Hematopoietic multipotent progenitor cell treated with erythropoietin and hydrocortisone succinate and interleukin-3 and kit ligand, for 6 days (in vitro differentiated cells): ENCODE measurements at regions not wholly inside any gene's neighbourhood (a gene's known extent, or its start where the extent isn't known, plus 50 kb on each side); places are given as distances from the start of the nearest gene placed in this dataset.
"Not testable (repeated sequence)": the region's sequence is repeated elsewhere in the genome, so short reads cannot be mapped to it uniquely, and the experiment has no call there.

ENCODE experiments used
- DNase-seq: peaks from one replicate; pipeline ENCODE4 v3.0.0-alpha.2; 2015

- DNase-seq: no peak
Observed at GRCh38 chr16:13554643-13555042, 365.3 kb upstream of the ERCC4 start.

- no peak for DNase-seq
Observed at GRCh38 chr16:13557418-13557817, 362.5 kb upstream of the ERCC4 start.

GRCh38 chr16:13558752-13559151 is 361.2 kb upstream of the ERCC4 start:
- DNase-seq: no peak

GRCh38 chr16:13559624-13560023 is 360.3 kb upstream of the ERCC4 start:
- no peak for DNase-seq

DNA sequence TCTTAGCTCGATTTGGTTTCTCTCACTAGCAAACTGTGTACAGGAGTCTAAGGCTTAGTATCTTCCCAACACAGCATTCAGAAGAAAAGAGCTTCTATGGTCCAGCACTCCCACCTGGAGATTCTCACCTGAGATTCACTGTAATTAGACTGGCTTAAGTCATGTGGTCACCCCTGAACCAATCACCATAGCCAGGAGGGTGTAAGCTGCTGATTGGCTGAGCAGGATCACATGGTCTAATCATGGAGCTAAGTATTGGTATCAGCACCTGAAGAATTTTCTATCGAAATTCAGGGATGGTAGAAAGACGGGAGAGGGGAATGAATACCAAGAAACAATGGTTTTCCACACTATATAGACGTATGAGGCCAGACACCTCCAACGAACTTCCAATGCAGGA is 359.8 kb upstream of the ERCC4 start:
- no peak for DNase-seq

DNA sequence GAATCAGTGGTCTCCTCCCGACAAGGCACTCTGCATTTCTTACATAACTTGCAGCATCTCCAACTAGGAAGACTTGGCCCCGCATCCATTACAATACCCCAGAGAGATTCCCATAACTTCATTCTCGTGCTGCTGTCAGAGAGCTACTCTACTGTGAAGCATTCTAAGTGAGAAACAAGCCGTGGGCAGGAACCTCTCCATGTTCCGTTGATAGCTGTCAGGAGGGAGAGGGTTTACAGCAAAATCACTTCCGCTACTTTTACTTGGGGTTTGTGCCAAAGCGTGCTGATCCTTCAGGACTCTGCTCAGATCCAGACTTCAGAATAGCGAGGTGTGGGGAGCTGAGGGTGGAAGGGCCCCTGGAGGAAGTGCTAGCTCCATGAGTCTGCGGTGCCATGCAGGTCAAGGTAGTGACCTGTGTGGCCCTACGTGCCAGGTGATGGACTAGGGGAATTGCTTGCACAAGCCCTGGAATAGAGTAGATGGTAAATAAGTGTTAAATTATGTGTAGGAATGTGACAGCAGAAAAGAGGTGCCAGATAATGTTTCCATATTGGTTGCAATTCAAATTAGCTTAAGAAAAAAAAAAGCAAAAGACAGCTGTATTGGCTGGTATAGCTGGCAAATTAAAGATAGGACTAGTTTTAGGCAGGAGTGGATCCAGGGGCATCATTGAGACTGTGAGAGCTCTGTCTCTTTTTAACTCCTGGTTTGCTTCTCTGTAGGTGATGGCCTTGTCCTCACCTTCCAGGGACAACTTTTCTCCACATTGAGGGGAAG is 358.5 kb upstream of the ERCC4 start:
- no peak for DNase-seq

- no peak for DNase-seq
Observed at GRCh38 chr16:13568803-13569202, 351.2 kb upstream of the ERCC4 start.

- DNase-seq: no peak
Observed at GRCh38 chr16:13569986-13570385, 350.0 kb upstream of the ERCC4 start.

DNA sequence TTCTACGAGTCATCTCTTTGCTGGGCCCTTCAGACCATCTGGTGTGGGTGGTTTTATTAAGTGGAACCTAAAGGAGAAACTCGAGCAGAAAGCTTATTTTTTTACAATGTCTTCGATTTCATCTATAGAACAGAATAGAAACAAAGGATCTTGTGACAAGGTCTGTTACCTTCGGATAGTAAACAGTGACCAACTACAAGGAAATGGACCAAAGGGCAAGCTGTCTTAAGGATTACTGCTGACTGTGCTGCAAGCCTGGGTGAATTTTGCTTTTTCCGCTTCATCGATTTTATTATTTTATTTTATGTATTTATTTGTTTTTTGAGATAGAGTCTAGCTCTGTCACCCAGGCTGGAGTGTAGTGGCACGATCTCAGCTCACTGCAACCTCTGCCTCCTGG is 348.9 kb upstream of the ERCC4 start:
- DNase-seq: no peak

- DNase-seq: no peak
Observed at GRCh38 chr16:13573903-13574302, 346.1 kb upstream of the ERCC4 start.

GRCh38 chr16:13586051-13586450 is 333.9 kb upstream of the ERCC4 start:
- no peak for DNase-seq

DNA sequence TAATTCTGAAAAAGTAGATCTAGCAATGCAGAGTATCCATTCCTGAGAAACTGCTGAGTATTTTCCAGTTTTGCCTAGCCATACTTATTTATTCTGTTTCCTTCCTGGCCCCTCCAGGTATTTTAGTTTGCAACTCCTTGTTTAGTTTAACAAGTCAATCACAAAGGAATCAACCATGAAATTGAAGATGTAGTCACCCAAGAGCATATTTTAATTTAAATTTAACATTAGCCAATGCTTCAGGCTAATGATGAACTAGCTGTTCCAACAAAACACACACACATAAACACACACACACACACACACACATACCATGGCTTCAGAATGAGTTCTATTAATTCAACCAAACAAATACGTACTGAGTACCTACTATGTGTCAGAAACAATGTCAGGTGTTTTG is 332.8 kb upstream of the ERCC4 start:
- no peak for DNase-seq

- DNase-seq: no peak
Observed at GRCh38 chr16:13594823-13595222, 325.1 kb upstream of the ERCC4 start.

DNA sequence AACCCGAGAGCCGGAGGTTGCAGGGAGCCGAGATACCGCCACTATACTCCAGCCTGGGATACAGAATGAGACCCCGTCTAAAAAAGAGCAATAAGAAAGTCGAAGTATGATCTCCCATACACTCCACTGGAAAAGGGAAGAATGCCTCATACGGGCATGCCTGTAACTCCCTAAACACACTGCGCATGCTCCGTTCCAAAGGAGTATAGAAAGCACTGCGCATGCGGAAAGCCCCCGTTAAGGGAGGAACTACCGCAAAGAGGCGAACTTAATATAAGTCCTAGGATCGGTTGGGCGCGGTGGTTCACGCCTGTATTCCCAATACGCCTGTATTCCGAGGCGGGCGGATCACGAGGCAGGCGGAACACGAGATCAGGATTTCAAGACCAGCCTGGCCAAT is 313.1 kb upstream of the ERCC4 start:
- no peak for DNase-seq

- DNase-seq: no peak
Observed at GRCh38 chr16:13607289-13607688, 312.7 kb upstream of the ERCC4 start.

GRCh38 chr16:13611596-13611995 is 308.4 kb upstream of the ERCC4 start:
- no peak for DNase-seq

- DNase-seq: no peak
Observed at GRCh38 chr16:13612623-13613022, 307.3 kb upstream of the ERCC4 start.

GRCh38 chr16:13613165-13613564 is 306.8 kb upstream of the ERCC4 start:
- no peak for DNase-seq

DNA sequence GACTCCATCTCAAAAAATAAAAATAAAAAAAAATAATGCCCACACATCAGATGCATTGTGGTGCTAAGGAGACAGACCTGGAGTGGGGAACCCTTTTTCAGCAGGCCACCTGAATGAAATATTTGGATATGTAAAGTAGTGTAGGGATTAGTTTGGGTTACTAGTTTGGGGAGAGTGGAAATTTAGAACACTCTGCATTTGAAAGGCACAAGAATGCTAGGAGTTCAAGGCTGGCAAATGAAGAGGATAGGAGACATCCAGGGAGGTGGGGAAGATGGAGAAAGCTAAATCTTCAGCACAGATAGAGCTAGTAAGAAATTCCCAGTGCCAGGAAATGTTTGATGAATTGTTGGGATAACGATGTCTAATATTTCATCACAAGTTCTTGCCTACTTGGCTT is 298.3 kb upstream of the ERCC4 start:
- DNase-seq: no peak

- no peak for DNase-seq
Observed at GRCh38 chr16:13628156-13628555, 291.8 kb upstream of the ERCC4 start.

GRCh38 chr16:13629704-13630103 is 290.2 kb upstream of the ERCC4 start:
- DNase-seq: no peak

GRCh38 chr16:13630374-13630773 is 289.6 kb upstream of the ERCC4 start:
- no peak for DNase-seq

DNA sequence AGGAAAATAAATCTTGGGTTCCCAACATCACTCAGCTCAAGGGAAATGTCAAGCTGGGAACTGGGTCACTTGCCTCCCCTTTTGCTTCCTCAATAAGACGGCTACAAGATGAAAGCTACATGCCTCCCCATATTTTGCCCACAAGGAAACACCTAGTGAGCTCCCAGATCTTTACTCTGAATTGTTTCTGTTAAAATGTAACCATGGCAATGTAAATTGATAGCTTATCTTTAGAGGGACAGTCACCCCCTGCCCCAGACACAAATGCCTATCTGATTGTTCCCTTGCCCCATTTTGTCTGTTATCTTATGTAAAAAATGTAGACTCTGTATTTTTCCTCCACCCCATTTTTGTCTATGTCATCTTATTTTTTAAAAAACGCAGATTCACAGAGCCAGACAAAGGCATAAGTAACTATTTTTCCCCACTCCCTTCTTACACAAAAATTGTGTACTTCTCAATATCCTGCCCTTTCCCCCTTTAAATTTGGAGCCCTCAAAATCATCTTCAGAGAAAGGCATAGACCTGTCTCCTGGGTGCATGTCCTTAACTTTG is 288.7 kb upstream of the ERCC4 start:
- DNase-seq: no peak

- DNase-seq: no peak
Observed at GRCh38 chr16:13631916-13632315, 288.0 kb upstream of the ERCC4 start.

DNA sequence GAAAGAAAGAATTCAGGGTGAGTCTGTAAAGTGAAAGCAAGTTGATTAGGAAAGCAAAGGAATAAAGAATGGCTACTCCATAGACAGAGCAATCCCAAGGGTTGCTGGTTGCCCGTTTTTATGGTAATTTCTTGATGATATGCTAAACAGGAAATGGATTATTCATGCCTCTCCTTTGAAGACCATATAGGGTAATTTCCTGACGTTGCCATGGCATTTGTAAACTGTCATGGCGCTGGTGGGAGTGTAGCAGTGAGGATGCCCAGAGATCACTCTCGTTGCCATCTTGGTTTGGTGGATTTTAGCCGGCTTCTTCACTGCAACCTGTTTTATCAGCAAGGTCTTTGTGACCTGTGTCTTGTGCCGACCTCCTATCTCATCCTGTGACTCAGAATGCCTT is 287.4 kb upstream of the ERCC4 start:
- DNase-seq: not testable (repeated sequence)
